HCT116 (cell line): ENCODE measurements at regions not wholly inside any gene's neighbourhood (a gene's known extent, or its start where the extent isn't known, plus 50 kb on each side); places are given as distances from the start of the nearest gene placed in this dataset.

Source experiments
- ATAC-seq: fragments of 200-7000 bp; cut with Tn5 transposase; 2 replicates; pipeline ENCODE4 v1.9.1; 2020; ENCODE audit warnings: mild to moderate bottlenecking, moderate library complexity
- BruUV-seq: library from RNA; stranded (reverse); fragments of 400-500 nt; replicated peaks from 2 replicates; lab custom pipeline; 2021; lab: Mats Ljungman, UMichigan
- CTCF ChIA-PET: fragments of 300-600 bp; sonication (Branson Sonifier 250); formaldehyde crosslinking; loops from one replicate; lab custom pipeline; 2021; ENCODE audit warnings: antibody characterized with exemption; lab: Charles Lee
- POLR2A ChIA-PET: fragments of 300-600, 350-600 bp; sonication (Branson Sonifier 250); formaldehyde crosslinking; loops from one replicate; lab custom pipeline; 2021; ENCODE audit warnings: antibody characterized with exemption; lab: Charles Lee
- RAD21 ChIA-PET, 2 experiments: fragments of 300-600 bp; sonication (Branson Sonifier 250); formaldehyde crosslinking; loops; one replicate each; lab custom pipeline; 2023; ENCODE audit warnings: low total read pairs in 2 of 2; ENCODE audit not compliant: uncharacterized antibody in 2 of 2, unreplicated experiment in 2 of 2, low non-redundant PET in 1 of 2; lab: Charles Lee
- DNase-seq: peaks from one replicate; pipeline ENCODE4 v3.0.0-alpha.2; 2010; ENCODE audit warnings: low read depth, low spot score
- H2AFZ ChIP-seq: fragments of 200-600 bp; shearing (Covaris generic), sonication (generic); 2 replicates; pipeline ENCODE4 v1.6.1; 2017; ENCODE audit warnings: low read depth, mixed run types, mixed read lengths, antibody characterized with exemption, low read length; ENCODE audit not compliant: poor library complexity, severe bottlenecking
- H3K27ac ChIP-seq: 2 replicates; pipeline ENCODE4 v1.5.1; 2012; ENCODE audit warnings: low read depth, low read length
- H3K27me3 ChIP-seq: fragments of 200-600 bp; sonication (generic); 2 replicates; pipeline ENCODE4 v1.6.1; 2016; ENCODE audit warnings: mixed run types, low read length, mixed read lengths; ENCODE audit not compliant: insufficient read depth
- H3K36me3 ChIP-seq, 2 experiments: fragments of 200-500 bp in 1 of 2; fragments of 200-600 bp in 1 of 2; sonication (Bioruptor generic) in 1 of 2; sonication (generic) in 1 of 2; 2 replicates each; pipeline versions ENCODE4 v1.5.1 to v1.6.1; 2014 to 2016; ENCODE audit warnings: low read length in 2 of 2, inconsistent platforms in 1 of 2, mixed read lengths in 1 of 2, mixed run types in 1 of 2; ENCODE audit not compliant: insufficient read depth in 2 of 2, control insufficient read depth in 1 of 2
- H3K4me1 ChIP-seq, 2 experiments: fragments of 200-600 bp in 1 of 2; sonication (generic) in 1 of 2; 2 replicates each; pipeline versions ENCODE4 v1.5.1 to v1.6.1; 2012 to 2017; ENCODE audit warnings: low read length in 2 of 2, inconsistent platforms in 1 of 2, mild to moderate bottlenecking in 1 of 2, mixed read lengths in 1 of 2, mixed run types in 1 of 2, moderate library complexity in 1 of 2; ENCODE audit not compliant: insufficient read depth in 2 of 2, control insufficient read depth in 1 of 2
- H3K4me2 ChIP-seq: fragments of 200-600 bp; sonication (generic); 2 replicates; pipeline ENCODE4 v1.6.1; 2017; ENCODE audit warnings: mixed run types, low read length, mixed read lengths
- H3K4me3 ChIP-seq, 2 experiments: fragments of 200-600 bp in 1 of 2; sonication (generic) in 1 of 2; replicated peaks in 1 of 2; 2 replicates each; pipeline ENCODE4 v1.5.1; 2011 to 2016; ENCODE audit warnings: low read length in 2 of 2, control low read depth in 1 of 2, low read depth in 1 of 2, mild to moderate bottlenecking in 1 of 2, mixed read lengths in 1 of 2, mixed run types in 1 of 2
- H3K79me2 ChIP-seq: fragments of 200-600 bp; sonication (generic); 2 replicates; pipeline ENCODE4 v1.6.1; 2017; ENCODE audit warnings: mild to moderate bottlenecking, mixed run types, low read length, moderate library complexity, mixed read lengths; ENCODE audit not compliant: insufficient read depth
- H3K9ac ChIP-seq: fragments of 200-600 bp; sonication (generic); 2 replicates; pipeline ENCODE4 v1.6.1; 2016; ENCODE audit warnings: low read length, mixed read lengths
- H3K9me2 ChIP-seq: fragments of 200-600 bp; sonication (generic), shearing (Covaris generic); 2 replicates; pipeline ENCODE4 v1.6.1; 2017; ENCODE audit warnings: mixed run types, mild to moderate bottlenecking, moderate library complexity; ENCODE audit not compliant: insufficient read depth
- H3K9me3 ChIP-seq, 2 experiments: fragments of 200-500 bp in 1 of 2; fragments of 200-600 bp in 1 of 2; sonication (Bioruptor generic) in 1 of 2; sonication (generic) in 1 of 2; 2 replicates each; pipeline ENCODE4 v1.6.1; 2014 to 2017; ENCODE audit warnings: low read length in 2 of 2, mixed read lengths in 2 of 2, inconsistent platforms in 1 of 2, low read depth in 1 of 2, mild to moderate bottlenecking in 1 of 2, mixed run types in 1 of 2, moderate library complexity in 1 of 2; ENCODE audit not compliant: control insufficient read depth in 1 of 2, insufficient read depth in 1 of 2
- H4K20me1 ChIP-seq: fragments of 200-600 bp; sonication (generic), shearing (Covaris generic); 2 replicates; pipeline ENCODE4 v1.6.1; 2017; ENCODE audit warnings: mixed run types, mild to moderate bottlenecking, moderate library complexity; ENCODE audit not compliant: insufficient read depth
- CEBPB ChIP-seq: IDR thresholded peaks from 2 replicates; pipeline ENCODE4 v1.6.1; 2012; ENCODE audit warnings: low read depth
- EGR1 ChIP-seq: IDR thresholded peaks from 2 replicates; pipeline ENCODE4 v1.6.1; 2012; ENCODE audit warnings: low read depth
- ELF1 ChIP-seq: IDR thresholded peaks from 2 replicates; pipeline ENCODE4 v1.6.1; 2012; ENCODE audit warnings: low read depth, borderline replicate concordance
- EZH2 ChIP-seq: fragments of 200-600 bp; sonication (generic); IDR thresholded peaks from 2 replicates; pipeline ENCODE4 v1.6.1; 2017; ENCODE audit warnings: antibody characterized with exemption, mixed run types
- FOSL1 ChIP-seq: IDR thresholded peaks from 2 replicates; pipeline ENCODE4 v1.6.1; 2012; ENCODE audit warnings: low read depth
- JUND ChIP-seq: IDR thresholded peaks from 2 replicates; pipeline ENCODE4 v1.6.1; 2012
- POLR2AphosphoS5 ChIP-seq: IDR thresholded peaks from 2 replicates; pipeline ENCODE4 v1.6.1; 2011; ENCODE audit warnings: mild to moderate bottlenecking, low read depth, low read length, moderate library complexity
- RAD21 ChIP-seq: IDR thresholded peaks from 2 replicates; pipeline ENCODE4 v1.6.1; 2012; ENCODE audit warnings: low read depth, mild to moderate bottlenecking
- SRF ChIP-seq: IDR thresholded peaks from 2 replicates; pipeline ENCODE4 v1.6.1; 2012; ENCODE audit warnings: low read depth
- TCF7L2 ChIP-seq: IDR thresholded peaks from 2 replicates; pipeline ENCODE4 v1.7.0; 2011; ENCODE audit warnings: borderline replicate concordance, inconsistent platforms; ENCODE audit not compliant: insufficient read depth, insufficient read length; ENCODE audit errors: extremely low read depth
- ZFX ChIP-seq: fragments of 450-650 bp; IDR thresholded peaks from 2 replicates; pipeline ENCODE4 v1.6.1; 2017
- intact Hi-C: fragments of 100-400 bp; cut with micrococcal nuclease; formaldehyde crosslinking; loops from 2 replicates; pipeline ENCODE4 v1.10.0; 2022
- TF ChIP-seq, protein P1 (sequence below), 3 experiments: fragments of 200-600 bp in 1 of 3; sonication (generic) in 1 of 3; IDR thresholded peaks in 2 of 3; conservative IDR thresholded peaks in 1 of 3; 2 replicates each; pipeline ENCODE4 v1.5.1; 2012 to 2017; ENCODE audit warnings: low read depth in 2 of 3, low read length in 2 of 3, antibody characterized with exemption in 1 of 3, borderline replicate concordance in 1 of 3, control low read depth in 1 of 3, mild to moderate bottlenecking in 1 of 3, mixed read lengths in 1 of 3, mixed run types in 1 of 3, moderate library complexity in 1 of 3; ENCODE audit not compliant: insufficient read depth in 1 of 3
- TF ChIP-seq, protein P2 (sequence below): IDR thresholded peaks from 2 replicates; pipeline ENCODE4 v1.6.1; 2012; ENCODE audit warnings: low read depth
- TF ChIP-seq, protein P3 (sequence below): IDR thresholded peaks from 2 replicates; pipeline ENCODE4 v1.6.1; 2011; ENCODE audit warnings: mild to moderate bottlenecking, low read length, moderate library complexity; ENCODE audit not compliant: insufficient replicate concordance; ENCODE audit errors: extremely low read depth
- TF ChIP-seq, protein P4 (sequence below): IDR thresholded peaks from 2 replicates; pipeline ENCODE4 v1.6.1; 2012
- TF ChIP-seq, protein P5 (sequence below): IDR thresholded peaks from 2 replicates; pipeline ENCODE4 v1.6.1; 2012

DNA sequence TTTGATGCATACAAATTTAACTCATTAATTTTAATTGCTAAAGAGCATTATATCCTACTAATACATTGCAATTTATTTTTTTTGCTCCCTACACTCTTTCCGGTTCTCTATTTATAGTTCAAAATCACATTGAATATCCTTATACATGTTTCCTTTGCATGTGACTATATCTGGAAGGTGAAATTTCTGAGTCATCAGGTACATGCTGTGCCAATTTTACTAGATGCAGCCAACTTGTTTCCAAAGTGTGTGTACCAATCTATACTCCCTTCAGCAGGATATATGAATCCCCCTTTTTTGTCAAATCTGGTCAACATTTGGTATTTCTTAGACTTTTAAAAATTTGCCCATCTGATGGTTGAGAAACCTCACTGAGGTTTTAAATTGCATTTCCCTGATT lies 602.9 kb upstream of the CAMK1G start:
- ChIA-PET CTCF (no interaction called here), POLR2A (no interaction called here), RAD21 (no interaction called here)
- H2AFZ ChIP-seq, result no peak overlapping the region
- intact Hi-C loops, result no loop called here
- H3K27me3 ChIP-seq, result no peaks in the 10 kb centered on the region
- no TSS peak for BruUV-seq
- no peaks in the 10 kb centered on the region for H3K79me2 ChIP-seq
- TF ChIP-seq, protein P1, sequence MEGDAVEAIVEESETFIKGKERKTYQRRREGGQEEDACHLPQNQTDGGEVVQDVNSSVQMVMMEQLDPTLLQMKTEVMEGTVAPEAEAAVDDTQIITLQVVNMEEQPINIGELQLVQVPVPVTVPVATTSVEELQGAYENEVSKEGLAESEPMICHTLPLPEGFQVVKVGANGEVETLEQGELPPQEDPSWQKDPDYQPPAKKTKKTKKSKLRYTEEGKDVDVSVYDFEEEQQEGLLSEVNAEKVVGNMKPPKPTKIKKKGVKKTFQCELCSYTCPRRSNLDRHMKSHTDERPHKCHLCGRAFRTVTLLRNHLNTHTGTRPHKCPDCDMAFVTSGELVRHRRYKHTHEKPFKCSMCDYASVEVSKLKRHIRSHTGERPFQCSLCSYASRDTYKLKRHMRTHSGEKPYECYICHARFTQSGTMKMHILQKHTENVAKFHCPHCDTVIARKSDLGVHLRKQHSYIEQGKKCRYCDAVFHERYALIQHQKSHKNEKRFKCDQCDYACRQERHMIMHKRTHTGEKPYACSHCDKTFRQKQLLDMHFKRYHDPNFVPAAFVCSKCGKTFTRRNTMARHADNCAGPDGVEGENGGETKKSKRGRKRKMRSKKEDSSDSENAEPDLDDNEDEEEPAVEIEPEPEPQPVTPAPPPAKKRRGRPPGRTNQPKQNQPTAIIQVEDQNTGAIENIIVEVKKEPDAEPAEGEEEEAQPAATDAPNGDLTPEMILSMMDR (IDR thresholded peaks at IDR 0.05 in 2 of 3, conservative IDR thresholded peaks at IDR 0.05 in 1 of 3; ENCODE audit: borderline replicate concordance in 1 of 3, insufficient read depth in 1 of 3, low read depth in 2 of 3, low read length in 2 of 3), result no peak
- TF ChIP-seq, protein P2, sequence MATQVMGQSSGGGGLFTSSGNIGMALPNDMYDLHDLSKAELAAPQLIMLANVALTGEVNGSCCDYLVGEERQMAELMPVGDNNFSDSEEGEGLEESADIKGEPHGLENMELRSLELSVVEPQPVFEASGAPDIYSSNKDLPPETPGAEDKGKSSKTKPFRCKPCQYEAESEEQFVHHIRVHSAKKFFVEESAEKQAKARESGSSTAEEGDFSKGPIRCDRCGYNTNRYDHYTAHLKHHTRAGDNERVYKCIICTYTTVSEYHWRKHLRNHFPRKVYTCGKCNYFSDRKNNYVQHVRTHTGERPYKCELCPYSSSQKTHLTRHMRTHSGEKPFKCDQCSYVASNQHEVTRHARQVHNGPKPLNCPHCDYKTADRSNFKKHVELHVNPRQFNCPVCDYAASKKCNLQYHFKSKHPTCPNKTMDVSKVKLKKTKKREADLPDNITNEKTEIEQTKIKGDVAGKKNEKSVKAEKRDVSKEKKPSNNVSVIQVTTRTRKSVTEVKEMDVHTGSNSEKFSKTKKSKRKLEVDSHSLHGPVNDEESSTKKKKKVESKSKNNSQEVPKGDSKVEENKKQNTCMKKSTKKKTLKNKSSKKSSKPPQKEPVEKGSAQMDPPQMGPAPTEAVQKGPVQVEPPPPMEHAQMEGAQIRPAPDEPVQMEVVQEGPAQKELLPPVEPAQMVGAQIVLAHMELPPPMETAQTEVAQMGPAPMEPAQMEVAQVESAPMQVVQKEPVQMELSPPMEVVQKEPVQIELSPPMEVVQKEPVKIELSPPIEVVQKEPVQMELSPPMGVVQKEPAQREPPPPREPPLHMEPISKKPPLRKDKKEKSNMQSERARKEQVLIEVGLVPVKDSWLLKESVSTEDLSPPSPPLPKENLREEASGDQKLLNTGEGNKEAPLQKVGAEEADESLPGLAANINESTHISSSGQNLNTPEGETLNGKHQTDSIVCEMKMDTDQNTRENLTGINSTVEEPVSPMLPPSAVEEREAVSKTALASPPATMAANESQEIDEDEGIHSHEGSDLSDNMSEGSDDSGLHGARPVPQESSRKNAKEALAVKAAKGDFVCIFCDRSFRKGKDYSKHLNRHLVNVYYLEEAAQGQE, result no peak
- TF ChIP-seq ELF1 (no peak), POLR2AphosphoS5 (no peak), TCF7L2 (no peak), SRF (no peak), RAD21 (no peak), EZH2 (no peak), EGR1 (no peak), CEBPB (no peak), FOSL1 (no peak), JUND (no peak), ZFX (no peak)
- TF ChIP-seq, protein P3, sequence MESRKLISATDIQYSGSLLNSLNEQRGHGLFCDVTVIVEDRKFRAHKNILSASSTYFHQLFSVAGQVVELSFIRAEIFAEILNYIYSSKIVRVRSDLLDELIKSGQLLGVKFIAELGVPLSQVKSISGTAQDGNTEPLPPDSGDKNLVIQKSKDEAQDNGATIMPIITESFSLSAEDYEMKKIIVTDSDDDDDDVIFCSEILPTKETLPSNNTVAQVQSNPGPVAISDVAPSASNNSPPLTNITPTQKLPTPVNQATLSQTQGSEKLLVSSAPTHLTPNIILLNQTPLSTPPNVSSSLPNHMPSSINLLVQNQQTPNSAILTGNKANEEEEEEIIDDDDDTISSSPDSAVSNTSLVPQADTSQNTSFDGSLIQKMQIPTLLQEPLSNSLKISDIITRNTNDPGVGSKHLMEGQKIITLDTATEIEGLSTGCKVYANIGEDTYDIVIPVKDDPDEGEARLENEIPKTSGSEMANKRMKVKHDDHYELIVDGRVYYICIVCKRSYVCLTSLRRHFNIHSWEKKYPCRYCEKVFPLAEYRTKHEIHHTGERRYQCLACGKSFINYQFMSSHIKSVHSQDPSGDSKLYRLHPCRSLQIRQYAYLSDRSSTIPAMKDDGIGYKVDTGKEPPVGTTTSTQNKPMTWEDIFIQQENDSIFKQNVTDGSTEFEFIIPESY, result no peak
- TF ChIP-seq, protein P4, sequence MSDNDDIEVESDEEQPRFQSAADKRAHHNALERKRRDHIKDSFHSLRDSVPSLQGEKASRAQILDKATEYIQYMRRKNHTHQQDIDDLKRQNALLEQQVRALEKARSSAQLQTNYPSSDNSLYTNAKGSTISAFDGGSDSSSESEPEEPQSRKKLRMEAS, result no peak
- TF ChIP-seq, protein P5, sequence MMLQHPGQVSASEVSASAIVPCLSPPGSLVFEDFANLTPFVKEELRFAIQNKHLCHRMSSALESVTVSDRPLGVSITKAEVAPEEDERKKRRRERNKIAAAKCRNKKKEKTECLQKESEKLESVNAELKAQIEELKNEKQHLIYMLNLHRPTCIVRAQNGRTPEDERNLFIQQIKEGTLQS, result no peak
- H3K9me2 ChIP-seq, result no peaks in the 10 kb centered on the region
- no peak overlapping the region for H3K4me2 ChIP-seq
- no peaks in the 10 kb centered on the region for H3K36me3 ChIP-seq
- H3K9ac ChIP-seq, result no peak overlapping the region
- ATAC-seq (no peak), DNase-seq (no peak)
- H3K9me3 ChIP-seq, result no peaks in the 10 kb centered on the region
- no peaks in the 10 kb centered on the region for H3K4me1 ChIP-seq
- no peak overlapping the region for H3K4me3 ChIP-seq
- H4K20me1 ChIP-seq, result no peaks in the 10 kb centered on the region
- H3K27ac ChIP-seq, result no peak overlapping the region
